A549 (cell line): ENCODE measurements at regions not wholly inside any gene's neighbourhood (a gene's known extent, or its start where the extent isn't known, plus 50 kb on each side); places are given as distances from the start of the nearest gene placed in this dataset.

Experiments used
- EP300 ChIP-seq, 2 experiments: fragments of >200 bp; sonication (Bioruptor Twin); formaldehyde crosslinking; IDR thresholded peaks; 2 replicates in 1 of 2; 3 replicates in 1 of 2; pipeline ENCODE4 v1.6.1; 2016 to 2017
- ESRRA ChIP-seq: fragments of 150-350 bp; IDR thresholded peaks from 2 replicates; pipeline ENCODE4 v1.6.1; 2014; ENCODE audit warnings: mild to moderate bottlenecking, low read length, borderline replicate concordance
- HES2 ChIP-seq: fragments of >200 bp; sonication (Bioruptor Twin); formaldehyde crosslinking; IDR thresholded peaks from 2 replicates; pipeline ENCODE4 v1.6.1; 2016
- MAZ ChIP-seq: fragments of 150-350 bp; IDR thresholded peaks from 2 replicates; pipeline ENCODE4 v1.6.1; 2014; ENCODE audit warnings: antibody characterized with exemption, low read depth, low read length, borderline replicate concordance
- POLR2A ChIP-seq: IDR thresholded peaks from 2 replicates; pipeline ENCODE4 v1.6.1; 2012; ENCODE audit warnings: mild to moderate bottlenecking, low read length
- RAD21 ChIP-seq, 2 experiments: fragments of >200 bp in 1 of 2; sonication (Bioruptor Twin) in 1 of 2; formaldehyde crosslinking in 1 of 2; IDR thresholded peaks in 1 of 2; conservative IDR thresholded peaks in 1 of 2; 2 replicates in 1 of 2; 3 replicates in 1 of 2; pipeline ENCODE4 v1.6.1; 2012 to 2018; ENCODE audit warnings: inconsistent platforms in 1 of 2
- RNF2 ChIP-seq: fragments of 200-600 bp; sonication (generic); IDR thresholded peaks from 2 replicates; pipeline ENCODE4 v1.6.1; 2016; ENCODE audit warnings: low read depth, mild to moderate bottlenecking, antibody characterized with exemption, moderate library complexity, borderline replicate concordance
- TF ChIP-seq, protein P1 (sequence below): fragments of >200 bp; sonication (Bioruptor Twin); formaldehyde crosslinking; IDR thresholded peaks from 3 replicates; pipeline ENCODE4 v1.5.1; 2016
- TF ChIP-seq, protein P2 (sequence below): IDR thresholded peaks from 2 replicates; pipeline ENCODE4 v1.6.1; 2012
- TF ChIP-seq, protein P3 (sequence below): fragments of 450-650 bp; IDR thresholded peaks from 2 replicates; pipeline ENCODE4 v1.6.1; 2014; ENCODE audit warnings: antibody characterized with exemption

- TF ChIP-seq, protein P1, sequence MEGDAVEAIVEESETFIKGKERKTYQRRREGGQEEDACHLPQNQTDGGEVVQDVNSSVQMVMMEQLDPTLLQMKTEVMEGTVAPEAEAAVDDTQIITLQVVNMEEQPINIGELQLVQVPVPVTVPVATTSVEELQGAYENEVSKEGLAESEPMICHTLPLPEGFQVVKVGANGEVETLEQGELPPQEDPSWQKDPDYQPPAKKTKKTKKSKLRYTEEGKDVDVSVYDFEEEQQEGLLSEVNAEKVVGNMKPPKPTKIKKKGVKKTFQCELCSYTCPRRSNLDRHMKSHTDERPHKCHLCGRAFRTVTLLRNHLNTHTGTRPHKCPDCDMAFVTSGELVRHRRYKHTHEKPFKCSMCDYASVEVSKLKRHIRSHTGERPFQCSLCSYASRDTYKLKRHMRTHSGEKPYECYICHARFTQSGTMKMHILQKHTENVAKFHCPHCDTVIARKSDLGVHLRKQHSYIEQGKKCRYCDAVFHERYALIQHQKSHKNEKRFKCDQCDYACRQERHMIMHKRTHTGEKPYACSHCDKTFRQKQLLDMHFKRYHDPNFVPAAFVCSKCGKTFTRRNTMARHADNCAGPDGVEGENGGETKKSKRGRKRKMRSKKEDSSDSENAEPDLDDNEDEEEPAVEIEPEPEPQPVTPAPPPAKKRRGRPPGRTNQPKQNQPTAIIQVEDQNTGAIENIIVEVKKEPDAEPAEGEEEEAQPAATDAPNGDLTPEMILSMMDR = no peak
- TF ChIP-seq, protein P2, sequence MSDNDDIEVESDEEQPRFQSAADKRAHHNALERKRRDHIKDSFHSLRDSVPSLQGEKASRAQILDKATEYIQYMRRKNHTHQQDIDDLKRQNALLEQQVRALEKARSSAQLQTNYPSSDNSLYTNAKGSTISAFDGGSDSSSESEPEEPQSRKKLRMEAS = no peak
- TF ChIP-seq ESRRA = no peak
- no peak for TF ChIP-seq POLR2A
- no peak for TF ChIP-seq RAD21 (conservative IDR thresholded peaks at IDR 0.05 in 1 of 2, IDR thresholded peaks at IDR 0.05 in 1 of 2)
- no peak for TF ChIP-seq EP300 (IDR thresholded peaks at IDR 0.05)
- TF ChIP-seq MAZ = no peak
- TF ChIP-seq, protein P3, sequence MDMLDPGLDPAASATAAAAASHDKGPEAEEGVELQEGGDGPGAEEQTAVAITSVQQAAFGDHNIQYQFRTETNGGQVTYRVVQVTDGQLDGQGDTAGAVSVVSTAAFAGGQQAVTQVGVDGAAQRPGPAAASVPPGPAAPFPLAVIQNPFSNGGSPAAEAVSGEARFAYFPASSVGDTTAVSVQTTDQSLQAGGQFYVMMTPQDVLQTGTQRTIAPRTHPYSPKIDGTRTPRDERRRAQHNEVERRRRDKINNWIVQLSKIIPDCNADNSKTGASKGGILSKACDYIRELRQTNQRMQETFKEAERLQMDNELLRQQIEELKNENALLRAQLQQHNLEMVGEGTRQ = no peak
- no peak for TF ChIP-seq RNF2
- TF ChIP-seq HES2 = no peak
Measured at GRCh38 chr12:69101505-69101904, 137.9 kb upstream of the CPSF6 start.
